ENCODE measurements at regions not wholly inside any gene's neighbourhood (a gene's known extent, or its start where the extent isn't known, plus 50 kb on each side); places are given as distances from the start of the nearest gene placed in this dataset.

- H3K4me3 ChIP-seq (ENCODE audit: low read depth in 1 of 5, low read length in 5 of 5): no peak overlapping the region
- peaks cover 0 to 3% (median 0%) of the 10 kb centered on the region in 5 donors for H3K9me3 ChIP-seq (ENCODE audit: control insufficient read depth in 5 of 5, low read length in 5 of 5)
- no peak overlapping the region for H3K9ac ChIP-seq (ENCODE audit: low read length in 5 of 5)
- H3K27ac ChIP-seq (ENCODE audit: low read depth, low read length): no peak overlapping the region
- no peaks in the 10 kb centered on the region for H3K36me3 ChIP-seq (ENCODE audit: control insufficient read depth in 5 of 5, insufficient read depth in 5 of 5, low read length in 5 of 5)
- H3K27me3 ChIP-seq (ENCODE audit: control insufficient read depth in 5 of 5, insufficient read depth in 4 of 5, low read length in 5 of 5): no peaks in the 10 kb centered on the region
- no peaks in the 10 kb centered on the region for H3K4me1 ChIP-seq (ENCODE audit: control insufficient read depth in 5 of 5, insufficient read depth in 5 of 5, low read length in 5 of 5)
These were observed 454.6 kb downstream of the MAGEB5 start for GRCh38 chrX:26670521-26670920.

- Histone ChIP-seq H3K27me3 (ENCODE audit: control insufficient read depth in 5 of 5, insufficient read depth in 4 of 5, low read length in 5 of 5) (no peaks in the 10 kb centered on the region), H3K4me1 (ENCODE audit: control insufficient read depth in 5 of 5, insufficient read depth in 5 of 5, low read length in 5 of 5) (no peaks in the 10 kb centered on the region), H3K36me3 (ENCODE audit: control insufficient read depth in 5 of 5, insufficient read depth in 5 of 5, low read length in 5 of 5) (no peaks in the 10 kb centered on the region), H3K27ac (ENCODE audit: low read depth, low read length) (no peak overlapping the region), H3K4me3 (ENCODE audit: low read depth in 1 of 5, low read length in 5 of 5) (no peak overlapping the region), H3K9ac (ENCODE audit: low read length in 5 of 5) (no peak overlapping the region), H3K9me3 (ENCODE audit: control insufficient read depth in 5 of 5, low read length in 5 of 5) (no peaks in the 10 kb centered on the region)
These were observed 448.9 kb downstream of the MAGEB5 start for GRCh38 chrX:26664919-26665318.

GRCh38 chrX:26653050-26653449 lies 437.1 kb downstream of the MAGEB5 start:
- Histone ChIP-seq H3K4me3 (ENCODE audit: low read depth in 1 of 5, low read length in 5 of 5) (peak overlapping the region in 2 of 5 donors; percentile 10 to 15), H3K27ac (ENCODE audit: low read depth, low read length) (no peak overlapping the region), H3K9ac (ENCODE audit: low read length in 5 of 5) (no peak overlapping the region), H3K9me3 (ENCODE audit: control insufficient read depth in 5 of 5, low read length in 5 of 5) (peaks cover 12 to 30% (median 23%) of the 10 kb centered on the region in 5 donors), H3K27me3 (ENCODE audit: control insufficient read depth in 5 of 5, insufficient read depth in 4 of 5, low read length in 5 of 5) (no peaks in the 10 kb centered on the region), H3K36me3 (ENCODE audit: control insufficient read depth in 5 of 5, insufficient read depth in 5 of 5, low read length in 5 of 5) (no peaks in the 10 kb centered on the region), H3K4me1 (ENCODE audit: control insufficient read depth in 5 of 5, insufficient read depth in 5 of 5, low read length in 5 of 5) (no peaks in the 10 kb centered on the region)

- no peak overlapping the region for H3K27ac ChIP-seq (ENCODE audit: low read depth, low read length)
- H3K9me3 ChIP-seq (ENCODE audit: control insufficient read depth in 5 of 5, low read length in 5 of 5): peaks cover 12 to 30% (median 23%) of the 10 kb centered on the region in 5 donors
- no peaks in the 10 kb centered on the region for H3K36me3 ChIP-seq (ENCODE audit: control insufficient read depth in 5 of 5, insufficient read depth in 5 of 5, low read length in 5 of 5)
- no peak overlapping the region for H3K4me3 ChIP-seq (ENCODE audit: low read depth in 1 of 5, low read length in 5 of 5)
- H3K9ac ChIP-seq (ENCODE audit: low read length in 5 of 5): no peak overlapping the region
- H3K27me3 ChIP-seq (ENCODE audit: control insufficient read depth in 5 of 5, insufficient read depth in 4 of 5, low read length in 5 of 5): no peaks in the 10 kb centered on the region
- no peaks in the 10 kb centered on the region for H3K4me1 ChIP-seq (ENCODE audit: control insufficient read depth in 5 of 5, insufficient read depth in 5 of 5, low read length in 5 of 5)
These were observed 435.8 kb downstream of the MAGEB5 start for GRCh38 chrX:26651755-26652154.

GRCh38 chrX:26649534-26649933 lies 433.6 kb downstream of the MAGEB5 start:
- no peaks in the 10 kb centered on the region for H3K4me1 ChIP-seq (ENCODE audit: control insufficient read depth in 5 of 5, insufficient read depth in 5 of 5, low read length in 5 of 5)
- no peak overlapping the region for H3K9ac ChIP-seq (ENCODE audit: low read length in 5 of 5)
- H3K27ac ChIP-seq (ENCODE audit: low read depth, low read length): no peak overlapping the region
- H3K36me3 ChIP-seq (ENCODE audit: control insufficient read depth in 5 of 5, insufficient read depth in 5 of 5, low read length in 5 of 5): no peaks in the 10 kb centered on the region
- no peaks in the 10 kb centered on the region for H3K27me3 ChIP-seq (ENCODE audit: control insufficient read depth in 5 of 5, insufficient read depth in 4 of 5, low read length in 5 of 5)
- H3K9me3 ChIP-seq (ENCODE audit: control insufficient read depth in 5 of 5, low read length in 5 of 5): peaks cover 12 to 29% (median 23%) of the 10 kb centered on the region in 5 donors
- no peak overlapping the region for H3K4me3 ChIP-seq (ENCODE audit: low read depth in 1 of 5, low read length in 5 of 5)

- H3K27ac ChIP-seq (ENCODE audit: low read depth, low read length): no peak overlapping the region
- no peaks in the 10 kb centered on the region for H3K4me1 ChIP-seq (ENCODE audit: control insufficient read depth in 5 of 5, insufficient read depth in 5 of 5, low read length in 5 of 5)
- H3K9ac ChIP-seq (ENCODE audit: low read length in 5 of 5): no peak overlapping the region
- H3K4me3 ChIP-seq (ENCODE audit: low read depth in 1 of 5, low read length in 5 of 5): no peak overlapping the region
- no peaks in the 10 kb centered on the region for H3K9me3 ChIP-seq (ENCODE audit: control insufficient read depth in 5 of 5, low read length in 5 of 5)
- H3K36me3 ChIP-seq (ENCODE audit: control insufficient read depth in 5 of 5, insufficient read depth in 5 of 5, low read length in 5 of 5): no peaks in the 10 kb centered on the region
- H3K27me3 ChIP-seq (ENCODE audit: control insufficient read depth in 5 of 5, insufficient read depth in 4 of 5, low read length in 5 of 5): peaks cover 0 to 5% (median 2%) of the 10 kb centered on the region in 5 donors
These were observed 415.4 kb downstream of the MAGEB5 start for GRCh38 chrX:26631385-26631784.

- peaks cover 0 to 3% (median 0%) of the 10 kb centered on the region in 5 donors for H3K27me3 ChIP-seq (ENCODE audit: control insufficient read depth in 5 of 5, insufficient read depth in 4 of 5, low read length in 5 of 5)
- H3K9me3 ChIP-seq (ENCODE audit: control insufficient read depth in 5 of 5, low read length in 5 of 5): no peaks in the 10 kb centered on the region
- H3K36me3 ChIP-seq (ENCODE audit: control insufficient read depth in 5 of 5, insufficient read depth in 5 of 5, low read length in 5 of 5): no peaks in the 10 kb centered on the region
- H3K4me3 ChIP-seq (ENCODE audit: low read depth in 1 of 5, low read length in 5 of 5): no peak overlapping the region
- no peak overlapping the region for H3K9ac ChIP-seq (ENCODE audit: low read length in 5 of 5)
- no peak overlapping the region for H3K27ac ChIP-seq (ENCODE audit: low read depth, low read length)
- no peaks in the 10 kb centered on the region for H3K4me1 ChIP-seq (ENCODE audit: control insufficient read depth in 5 of 5, insufficient read depth in 5 of 5, low read length in 5 of 5)
These were observed 398.0 kb downstream of the MAGEB5 start for GRCh38 chrX:26613956-26614355.

GRCh38 chrX:26606971-26607370 lies 391.0 kb downstream of the MAGEB5 start:
- Histone ChIP-seq H3K27ac (ENCODE audit: low read depth, low read length) (no peak overlapping the region), H3K9me3 (ENCODE audit: control insufficient read depth in 5 of 5, low read length in 5 of 5) (no peaks in the 10 kb centered on the region), H3K4me1 (ENCODE audit: control insufficient read depth in 5 of 5, insufficient read depth in 5 of 5, low read length in 5 of 5) (no peaks in the 10 kb centered on the region), H3K4me3 (ENCODE audit: low read depth in 1 of 5, low read length in 5 of 5) (no peak overlapping the region), H3K9ac (ENCODE audit: low read length in 5 of 5) (no peak overlapping the region), H3K27me3 (ENCODE audit: control insufficient read depth in 5 of 5, insufficient read depth in 4 of 5, low read length in 5 of 5) (no peaks in the 10 kb centered on the region), H3K36me3 (ENCODE audit: control insufficient read depth in 5 of 5, insufficient read depth in 5 of 5, low read length in 5 of 5) (no peaks in the 10 kb centered on the region)

- H3K27ac ChIP-seq (ENCODE audit: low read depth, low read length): no peak overlapping the region
- no peaks in the 10 kb centered on the region for H3K36me3 ChIP-seq (ENCODE audit: control insufficient read depth in 5 of 5, insufficient read depth in 5 of 5, low read length in 5 of 5)
These were observed 382.0 kb downstream of the MAGEB5 start for GRCh38 chrX:26597981-26598380.

GRCh38 chrX:26590849-26591248 lies 374.9 kb downstream of the MAGEB5 start:
- no peaks in the 10 kb centered on the region for H3K36me3 ChIP-seq (ENCODE audit: control insufficient read depth in 5 of 5, insufficient read depth in 5 of 5, low read length in 5 of 5)
- H3K27ac ChIP-seq (ENCODE audit: low read depth, low read length): no peak overlapping the region
- H3K9ac ChIP-seq (ENCODE audit: low read length in 5 of 5): no peak overlapping the region
- H3K9me3 ChIP-seq (ENCODE audit: control insufficient read depth in 5 of 5, low read length in 5 of 5): peaks cover 0 to 3% (median 2%) of the 10 kb centered on the region in 5 donors
- H3K27me3 ChIP-seq (ENCODE audit: control insufficient read depth in 5 of 5, insufficient read depth in 4 of 5, low read length in 5 of 5): no peaks in the 10 kb centered on the region
- peaks cover 0 to 10% (median 5%) of the 10 kb centered on the region in 5 donors for H3K4me1 ChIP-seq (ENCODE audit: control insufficient read depth in 5 of 5, insufficient read depth in 5 of 5, low read length in 5 of 5)
- H3K4me3 ChIP-seq (ENCODE audit: low read depth in 1 of 5, low read length in 5 of 5): peak overlapping the region in 2 of 5 donors; percentile 22 to 29

More at GRCh38 chrX:26597981-26598380, 382.0 kb downstream of the MAGEB5 start:
- Histone ChIP-seq H3K27me3 (ENCODE audit: control insufficient read depth in 5 of 5, insufficient read depth in 4 of 5, low read length in 5 of 5) (no peaks in the 10 kb centered on the region), H3K4me1 (ENCODE audit: control insufficient read depth in 5 of 5, insufficient read depth in 5 of 5, low read length in 5 of 5) (no peaks in the 10 kb centered on the region), H3K9ac (ENCODE audit: low read length in 5 of 5) (no peak overlapping the region), H3K9me3 (ENCODE audit: control insufficient read depth in 5 of 5, low read length in 5 of 5) (peaks cover 0 to 3% (median 2%) of the 10 kb centered on the region in 5 donors), H3K4me3 (ENCODE audit: low read depth in 1 of 5, low read length in 5 of 5) (no peak overlapping the region)

- no peak overlapping the region for H3K9ac ChIP-seq (ENCODE audit: low read length in 5 of 5)
- no peaks in the 10 kb centered on the region for H3K9me3 ChIP-seq (ENCODE audit: control insufficient read depth in 5 of 5, low read length in 5 of 5)
- no peaks in the 10 kb centered on the region for H3K27me3 ChIP-seq (ENCODE audit: control insufficient read depth in 5 of 5, insufficient read depth in 4 of 5, low read length in 5 of 5)
- H3K27ac ChIP-seq (ENCODE audit: low read depth, low read length): no peak overlapping the region
- peaks cover 0 to 14% (median 5%) of the 10 kb centered on the region in 5 donors for H3K4me1 ChIP-seq (ENCODE audit: control insufficient read depth in 5 of 5, insufficient read depth in 5 of 5, low read length in 5 of 5)
- no peaks in the 10 kb centered on the region for H3K36me3 ChIP-seq (ENCODE audit: control insufficient read depth in 5 of 5, insufficient read depth in 5 of 5, low read length in 5 of 5)
- H3K4me3 ChIP-seq (ENCODE audit: low read depth in 1 of 5, low read length in 5 of 5): no peak overlapping the region
These were observed 370.6 kb downstream of the MAGEB5 start for GRCh38 chrX:26586570-26586969.
